ENCODE measurements at regions not wholly inside any gene's neighbourhood (a gene's known extent, or its start where the extent isn't known, plus 50 kb on each side); places are given as distances from the start of the nearest gene placed in this dataset.

GRCh38 chr17:27086526-27086925 is 207.4 kb upstream of the WSB1 start:
- DNase-seq (ENCODE audit: low read depth, low spot score) (no peak), FAIRE-seq (no peak)
- H3K9me3 ChIP-seq (ENCODE audit: control insufficient read depth, low read depth, low read length): peaks cover 4% of the 10 kb centered on the region

DNA sequence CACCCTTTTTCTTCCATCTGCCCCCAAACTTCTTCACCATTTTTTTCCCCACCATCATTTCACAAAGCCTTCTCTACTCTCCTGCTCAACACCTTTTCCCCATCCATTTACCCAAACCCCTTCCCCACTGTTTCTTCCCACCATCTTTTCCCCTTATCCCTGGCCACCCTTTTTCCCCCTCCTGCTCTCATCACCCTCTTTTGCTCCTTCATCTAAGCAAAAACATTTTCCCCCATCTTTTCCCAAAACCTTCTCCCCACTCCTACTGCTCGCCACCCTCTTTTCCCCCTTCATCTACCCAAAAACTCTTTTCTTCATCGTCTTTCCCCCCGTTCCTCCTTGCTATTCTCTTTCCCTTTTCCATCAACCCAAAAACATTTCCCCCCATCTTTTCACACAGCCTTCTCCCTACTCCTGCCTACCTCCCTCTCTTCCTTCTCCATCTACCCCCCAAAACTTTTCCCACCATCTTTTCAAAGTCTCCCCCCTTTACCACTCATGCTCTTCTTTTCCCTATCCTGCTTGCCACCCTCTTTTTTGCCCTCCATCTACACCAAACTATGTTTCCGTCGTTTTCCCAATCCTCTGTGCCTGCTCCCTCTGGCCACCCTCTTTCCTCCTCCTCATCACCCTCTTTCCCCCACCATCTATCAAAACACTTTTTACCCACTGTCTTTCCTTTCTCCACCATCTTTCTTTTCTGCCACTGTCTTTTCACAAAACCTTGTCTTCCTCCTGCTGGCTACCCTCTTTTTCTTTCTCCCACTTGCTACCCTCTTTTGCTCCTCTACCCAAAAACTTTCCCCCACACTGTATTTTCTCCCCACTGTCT is 205.8 kb upstream of the WSB1 start:
- no peak for FAIRE-seq
- H2AFZ ChIP-seq (ENCODE audit: control insufficient read depth, low read length): no peak overlapping the region
- dilution Hi-C loops (cut with MboI; ENCODE audit: extremely low pct_ligation_motif_present, low sequenced_read_pairs): no loop called here
- H3K4me1 ChIP-seq (ENCODE audit: control insufficient read depth, extremely low read depth, insufficient read depth, low read length): no peaks in the 10 kb centered on the region
- H3K9ac ChIP-seq (ENCODE audit: control insufficient read depth, extremely low read depth, insufficient read depth, low read length): no peak overlapping the region
- TF ChIP-seq EZH2 (IDR thresholded peaks at IDR 0.05; ENCODE audit: low read length) (no peak), CTCF (optimal IDR thresholded peaks at IDR 0.05 in 1 of 3, IDR thresholded peaks at IDR 0.05 in 1 of 3, conservative IDR thresholded peaks at IDR 0.05 in 1 of 3; ENCODE audit: extremely low read depth in 1 of 3, insufficient read depth in 2 of 3, low read length in 3 of 3) (no peak)
- H3K79me2 ChIP-seq (ENCODE audit: control insufficient read depth, insufficient read depth, low read length): no peaks in the 10 kb centered on the region
- no peak for DNase-seq (ENCODE audit: low read depth, low spot score)
- peaks cover 4% of the 10 kb centered on the region for H3K9me3 ChIP-seq (ENCODE audit: control insufficient read depth, low read depth, low read length)
- no peaks in the 10 kb centered on the region for H3K36me3 ChIP-seq (ENCODE audit: control insufficient read depth in 2 of 2, extremely low read depth in 1 of 2, insufficient read depth in 2 of 2, low read length in 2 of 2)
- H3K4me3 ChIP-seq (ENCODE audit: control insufficient read depth in 2 of 3, extremely low read depth in 1 of 3, insufficient read depth in 2 of 3, low read depth in 1 of 3, low read length in 3 of 3): no peak overlapping the region
- no peak overlapping the region for H3K27ac ChIP-seq (ENCODE audit: control insufficient read depth, insufficient read depth, low read length)
- H3K4me2 ChIP-seq (ENCODE audit: control insufficient read depth, extremely low read depth, insufficient read depth, low read depth, low read length): no peak overlapping the region
- no peaks in the 10 kb centered on the region for H3K9me1 ChIP-seq (ENCODE audit: control insufficient read depth, extremely low read depth, insufficient read depth, low read length)
- H4K20me1 ChIP-seq (ENCODE audit: control insufficient read depth, extremely low read depth, insufficient read depth, low read length): no peaks in the 10 kb centered on the region
- no peaks in the 10 kb centered on the region for H3K27me3 ChIP-seq (ENCODE audit: control insufficient read depth, extremely low read depth, insufficient read depth, low read length)

More at GRCh38 chr17:27086526-27086925, 207.4 kb upstream of the WSB1 start:
- Histone ChIP-seq H3K4me2 (ENCODE audit: control insufficient read depth, extremely low read depth, insufficient read depth, low read depth, low read length) (no peak overlapping the region), H3K79me2 (ENCODE audit: control insufficient read depth, insufficient read depth, low read length) (no peaks in the 10 kb centered on the region), H3K4me3 (ENCODE audit: control insufficient read depth in 2 of 3, extremely low read depth in 1 of 3, insufficient read depth in 2 of 3, low read depth in 1 of 3, low read length in 3 of 3) (no peak overlapping the region), H3K9ac (ENCODE audit: control insufficient read depth, extremely low read depth, insufficient read depth, low read length) (no peak overlapping the region), H3K27ac (ENCODE audit: control insufficient read depth, insufficient read depth, low read length) (no peak overlapping the region), H3K36me3 (ENCODE audit: control insufficient read depth in 2 of 2, extremely low read depth in 1 of 2, insufficient read depth in 2 of 2, low read length in 2 of 2) (no peaks in the 10 kb centered on the region), H4K20me1 (ENCODE audit: control insufficient read depth, extremely low read depth, insufficient read depth, low read length) (no peaks in the 10 kb centered on the region), H3K4me1 (ENCODE audit: control insufficient read depth, extremely low read depth, insufficient read depth, low read length) (no peaks in the 10 kb centered on the region), H3K27me3 (ENCODE audit: control insufficient read depth, extremely low read depth, insufficient read depth, low read length) (no peaks in the 10 kb centered on the region), H3K9me1 (ENCODE audit: control insufficient read depth, extremely low read depth, insufficient read depth, low read length) (no peaks in the 10 kb centered on the region), H2AFZ (ENCODE audit: control insufficient read depth, low read length) (no peak overlapping the region)
- dilution Hi-C loops (cut with MboI; ENCODE audit: extremely low pct_ligation_motif_present, low sequenced_read_pairs): no loop called here
- TF ChIP-seq EZH2 (IDR thresholded peaks at IDR 0.05; ENCODE audit: low read length) (no peak), CTCF (optimal IDR thresholded peaks at IDR 0.05 in 1 of 3, IDR thresholded peaks at IDR 0.05 in 1 of 3, conservative IDR thresholded peaks at IDR 0.05 in 1 of 3; ENCODE audit: extremely low read depth in 1 of 3, insufficient read depth in 2 of 3, low read length in 3 of 3) (no peak)

All from keratinocyte (primary cell).